ENCODE measurements at regions not wholly inside any gene's neighbourhood (a gene's known extent, or its start where the extent isn't known, plus 50 kb on each side); places are given as distances from the start of the nearest gene placed in this dataset.
"Not testable (repeated sequence)": the region's sequence is repeated elsewhere in the genome, so short reads cannot be mapped to it uniquely, and the experiment has no call there.

DNA sequence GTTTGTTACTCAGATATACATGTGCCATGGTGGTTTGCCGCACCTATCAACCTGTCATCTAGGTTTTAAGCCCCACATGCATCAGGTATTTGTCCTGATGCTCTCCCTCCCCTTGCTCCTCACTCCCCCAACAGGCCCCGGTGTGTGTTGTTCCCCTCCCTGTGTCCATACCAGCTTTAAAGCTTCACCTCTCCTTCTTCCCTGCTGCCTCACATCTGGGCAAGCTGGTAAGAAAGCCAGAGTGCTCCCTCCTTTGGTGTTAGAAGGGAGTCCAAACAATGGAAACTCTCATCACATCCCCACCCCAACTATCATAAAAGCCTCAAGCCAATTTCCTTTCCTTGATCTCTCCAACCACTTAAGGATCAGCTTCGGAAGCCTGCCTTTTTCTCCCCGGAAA is 1115.6 kb upstream of the GOT2 start:
- TF ChIP-seq, protein P1, sequence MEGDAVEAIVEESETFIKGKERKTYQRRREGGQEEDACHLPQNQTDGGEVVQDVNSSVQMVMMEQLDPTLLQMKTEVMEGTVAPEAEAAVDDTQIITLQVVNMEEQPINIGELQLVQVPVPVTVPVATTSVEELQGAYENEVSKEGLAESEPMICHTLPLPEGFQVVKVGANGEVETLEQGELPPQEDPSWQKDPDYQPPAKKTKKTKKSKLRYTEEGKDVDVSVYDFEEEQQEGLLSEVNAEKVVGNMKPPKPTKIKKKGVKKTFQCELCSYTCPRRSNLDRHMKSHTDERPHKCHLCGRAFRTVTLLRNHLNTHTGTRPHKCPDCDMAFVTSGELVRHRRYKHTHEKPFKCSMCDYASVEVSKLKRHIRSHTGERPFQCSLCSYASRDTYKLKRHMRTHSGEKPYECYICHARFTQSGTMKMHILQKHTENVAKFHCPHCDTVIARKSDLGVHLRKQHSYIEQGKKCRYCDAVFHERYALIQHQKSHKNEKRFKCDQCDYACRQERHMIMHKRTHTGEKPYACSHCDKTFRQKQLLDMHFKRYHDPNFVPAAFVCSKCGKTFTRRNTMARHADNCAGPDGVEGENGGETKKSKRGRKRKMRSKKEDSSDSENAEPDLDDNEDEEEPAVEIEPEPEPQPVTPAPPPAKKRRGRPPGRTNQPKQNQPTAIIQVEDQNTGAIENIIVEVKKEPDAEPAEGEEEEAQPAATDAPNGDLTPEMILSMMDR (IDR thresholded peaks at IDR 0.05) = no peak
- DNase-seq (ENCODE audit: low spot score in 2 of 2) = no peak
- Histone ChIP-seq H3K27me3 (no peaks in the 10 kb centered on the region), H3K4me1 (no peaks in the 10 kb centered on the region), H3K4me3 (no peak overlapping the region), H3K27ac (no peak overlapping the region), H3K36me3 (no peaks in the 10 kb centered on the region), H3K9me3 (no peaks in the 10 kb centered on the region)
- intact Hi-C loops (cut with DNase I) = no loop called here

DNA sequence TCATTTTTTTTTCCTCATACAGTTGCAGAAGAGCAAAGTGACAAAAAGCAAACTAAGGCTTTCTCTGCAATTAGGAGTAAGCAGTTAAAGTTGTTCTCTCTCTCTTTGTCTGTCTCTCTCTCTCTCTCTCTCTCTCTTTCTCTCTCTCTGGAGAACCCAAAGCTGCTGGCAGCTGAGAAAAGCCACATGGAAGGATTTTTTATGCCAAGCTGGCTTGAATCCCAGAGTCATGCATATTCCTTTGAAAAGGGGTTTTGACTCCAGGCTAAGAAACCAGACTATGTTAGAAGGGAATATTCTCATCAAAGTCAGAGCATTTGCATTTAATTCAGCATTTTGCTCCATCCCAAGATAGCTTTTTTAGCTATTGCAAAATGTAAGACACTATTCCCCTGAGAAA is 1114.2 kb upstream of the GOT2 start:
- Histone ChIP-seq H3K36me3 (no peaks in the 10 kb centered on the region), H3K27me3 (no peaks in the 10 kb centered on the region), H3K4me3 (no peak overlapping the region), H3K27ac (no peak overlapping the region), H3K4me1 (no peaks in the 10 kb centered on the region), H3K9me3 (no peaks in the 10 kb centered on the region)
- TF ChIP-seq, protein P1 (IDR thresholded peaks at IDR 0.05) = no peak
- no peak for DNase-seq (ENCODE audit: low spot score in 2 of 2)
- intact Hi-C loops (cut with DNase I) = no loop called here

DNA sequence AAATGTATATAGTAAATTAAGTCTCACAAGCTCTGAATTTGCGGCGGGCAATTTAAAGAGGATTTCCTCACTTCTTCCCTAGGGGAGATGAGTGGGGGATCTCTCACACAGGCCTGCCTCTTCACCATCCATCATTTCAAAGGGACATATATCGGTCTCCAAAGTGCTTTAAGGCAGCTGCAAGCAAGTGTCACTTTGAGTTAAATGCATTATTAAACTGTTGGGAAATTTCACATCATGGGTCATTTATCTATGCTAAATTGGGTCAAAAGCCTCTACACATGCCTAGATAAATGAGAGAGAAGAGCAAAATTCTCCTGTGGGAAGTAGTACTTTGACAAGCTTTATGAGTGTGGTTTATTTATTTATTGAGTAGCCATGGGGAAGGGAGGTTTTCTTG is 1106.1 kb upstream of the GOT2 start:
- Histone ChIP-seq H3K4me1 (no peaks in the 10 kb centered on the region), H3K36me3 (no peaks in the 10 kb centered on the region), H3K9me3 (no peaks in the 10 kb centered on the region), H3K27ac (no peak overlapping the region), H3K27me3 (no peaks in the 10 kb centered on the region), H3K4me3 (no peak overlapping the region)
- no peak for DNase-seq (ENCODE audit: low spot score in 2 of 2)
- intact Hi-C loops (cut with DNase I) = no loop called here
- TF ChIP-seq, protein P1 (IDR thresholded peaks at IDR 0.05) = no peak

DNA sequence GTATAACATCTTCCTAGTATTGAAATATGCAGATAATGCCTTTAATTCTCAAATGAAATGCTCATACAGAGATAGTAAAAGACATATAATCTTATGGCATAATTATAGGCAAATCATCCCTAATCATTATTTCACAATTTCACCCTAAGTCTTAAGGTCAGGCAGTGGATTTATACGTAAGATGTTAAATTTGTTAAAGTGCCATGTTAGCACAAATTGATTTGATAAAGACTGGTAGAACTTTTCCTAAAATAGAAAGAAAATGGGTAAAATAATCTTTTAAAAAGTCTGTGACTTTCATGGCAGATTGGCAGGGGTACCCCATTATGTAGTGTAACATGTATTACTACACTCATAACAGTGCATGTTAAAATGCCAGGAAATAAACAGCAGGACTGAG is 1092.7 kb upstream of the GOT2 start:
- intact Hi-C loops (cut with DNase I) = no loop called here
- Histone ChIP-seq H3K9me3 (no peaks in the 10 kb centered on the region), H3K36me3 (no peaks in the 10 kb centered on the region), H3K4me1 (no peaks in the 10 kb centered on the region), H3K27me3 (no peaks in the 10 kb centered on the region), H3K4me3 (no peak overlapping the region), H3K27ac (no peak overlapping the region)
- no peak for DNase-seq (ENCODE audit: low spot score in 2 of 2)
- TF ChIP-seq, protein P1 (IDR thresholded peaks at IDR 0.05) = no peak

DNA sequence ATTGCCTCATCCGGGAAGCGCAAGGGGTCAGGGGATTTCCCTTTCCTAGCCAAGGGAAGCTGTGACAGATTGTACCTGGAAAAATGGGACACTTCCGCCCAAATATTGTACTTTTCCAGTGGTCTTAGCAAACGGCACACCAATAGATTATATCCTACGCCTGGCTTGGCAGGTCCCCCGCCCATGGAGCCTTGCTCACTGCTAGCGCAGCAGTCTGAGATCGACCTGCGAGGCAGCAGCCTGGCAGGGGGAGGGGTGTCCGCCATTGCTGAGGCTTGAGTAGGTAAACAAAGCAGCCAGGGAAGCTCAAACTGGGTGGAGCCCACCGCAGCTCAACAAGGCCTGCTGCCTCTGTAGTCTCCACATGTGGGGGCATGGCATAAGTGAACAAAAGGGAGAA is 1075.4 kb upstream of the GOT2 start:
- intact Hi-C loops (cut with DNase I); H3K36me3 ChIP-seq; H3K27ac ChIP-seq; H3K4me1 ChIP-seq; DNase-seq (ENCODE audit: low spot score in 2 of 2); H3K27me3 ChIP-seq; H3K4me3 ChIP-seq; H3K9me3 ChIP-seq: not testable (repeated sequence)

DNA sequence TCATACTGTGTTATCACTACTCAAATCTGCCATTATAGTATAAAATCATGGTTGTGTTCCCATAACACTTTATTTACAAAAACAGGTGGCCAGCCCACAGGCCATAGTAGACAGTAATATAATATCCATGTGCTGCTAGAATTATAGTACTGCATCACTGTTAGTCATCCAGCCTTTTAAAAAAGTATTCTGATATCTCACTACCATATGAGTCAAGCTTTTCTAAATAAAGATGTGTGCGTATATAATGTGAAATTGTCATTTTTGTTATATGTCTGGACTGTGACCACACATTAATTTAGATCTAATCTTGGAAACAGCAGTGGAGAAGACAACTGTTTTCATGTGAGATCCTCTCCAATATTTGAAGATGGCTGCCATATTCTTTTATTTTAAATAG is 1049.1 kb upstream of the GOT2 start:
- Histone ChIP-seq H3K36me3 (no peaks in the 10 kb centered on the region), H3K27ac (no peak overlapping the region), H3K27me3 (no peaks in the 10 kb centered on the region), H3K9me3 (no peaks in the 10 kb centered on the region), H3K4me1 (no peaks in the 10 kb centered on the region), H3K4me3 (no peak overlapping the region)
- TF ChIP-seq, protein P1 (IDR thresholded peaks at IDR 0.05) = no peak
- no peak for DNase-seq (ENCODE audit: low spot score in 2 of 2)
- intact Hi-C loops (cut with DNase I) = no loop called here
